ENCODE measurements at regions not wholly inside any gene's neighbourhood (a gene's known extent, or its start where the extent isn't known, plus 50 kb on each side); places are given as distances from the start of the nearest gene placed in this dataset.
"Not testable (repeated sequence)": the region's sequence is repeated elsewhere in the genome, so short reads cannot be mapped to it uniquely, and the experiment has no call there.

GRCh38 chr14:78048120-78048519 lies 122.1 kb upstream of the NRXN3 start:
- no peak overlapping the region for H3K23ac ChIP-seq (ENCODE audit: low read length)
- H2BK15ac ChIP-seq (replicated peaks; ENCODE audit: low read depth) = no peak overlapping the region
- H3K4me1 ChIP-seq (ENCODE audit: control insufficient read depth, low read depth, low read length) = no peaks in the 10 kb centered on the region
- H3K79me1 ChIP-seq (ENCODE audit: low read length) = no peaks in the 10 kb centered on the region
- H3K4ac ChIP-seq (ENCODE audit: low read depth, low read length) = no peak overlapping the region
- no peaks in the 10 kb centered on the region for H3K36me3 ChIP-seq (ENCODE audit: control insufficient read depth, insufficient read depth, low read length)
- H4K8ac ChIP-seq (ENCODE audit: low read depth, low read length) = no peak overlapping the region
- no peak overlapping the region for H3K4me2 ChIP-seq (ENCODE audit: low read length)
- no peak overlapping the region for H4K5ac ChIP-seq (ENCODE audit: low read length)
- H3K79me2 ChIP-seq (ENCODE audit: control insufficient read depth, insufficient read depth, low read length) = no peaks in the 10 kb centered on the region
- no peak overlapping the region for H3K56ac ChIP-seq (ENCODE audit: low read length)
- no peak overlapping the region for H2AK5ac ChIP-seq (ENCODE audit: low read length)
- no peak overlapping the region for H3K9ac ChIP-seq (ENCODE audit: low read length)
- H2BK120ac ChIP-seq (ENCODE audit: low read depth, low read length) = no peak overlapping the region
- no peak overlapping the region for H3K4me3 ChIP-seq (ENCODE audit: low read length)
- H3K27me3 ChIP-seq (ENCODE audit: insufficient read depth, low read length, poor library complexity) = no peaks in the 10 kb centered on the region
- no peak overlapping the region for H3K18ac ChIP-seq (ENCODE audit: low read length)
- DNase-seq = no peak
- no CpG with 5 or more reads among the region's 1 CpG for WGBS (ENCODE audit: extremely low coverage, insufficient coverage, low lambda C conversion rate)
- H2BK5ac ChIP-seq (ENCODE audit: low read length) = no peak overlapping the region
- no peak overlapping the region for H3K27ac ChIP-seq (ENCODE audit: low read depth, low read length)

GRCh38 chr14:78056890-78057289 lies 113.3 kb upstream of the NRXN3 start:
- H3K27ac ChIP-seq (ENCODE audit: low read depth, low read length); H2BK5ac ChIP-seq (ENCODE audit: low read length); H3K4ac ChIP-seq (ENCODE audit: low read depth, low read length); H3K79me2 ChIP-seq (ENCODE audit: control insufficient read depth, insufficient read depth, low read length); H2BK15ac ChIP-seq (replicated peaks; ENCODE audit: low read depth); H3K23ac ChIP-seq (ENCODE audit: low read length); H3K27me3 ChIP-seq (ENCODE audit: insufficient read depth, low read length, poor library complexity); H3K56ac ChIP-seq (ENCODE audit: low read length); H4K8ac ChIP-seq (ENCODE audit: low read depth, low read length); H2BK120ac ChIP-seq (ENCODE audit: low read depth, low read length); H2AK5ac ChIP-seq (ENCODE audit: low read length); H4K5ac ChIP-seq (ENCODE audit: low read length); H3K4me1 ChIP-seq (ENCODE audit: control insufficient read depth, low read depth, low read length); H3K18ac ChIP-seq (ENCODE audit: low read length); H3K4me3 ChIP-seq (ENCODE audit: low read length); H3K4me2 ChIP-seq (ENCODE audit: low read length); H3K79me1 ChIP-seq (ENCODE audit: low read length); H3K9ac ChIP-seq (ENCODE audit: low read length); H3K36me3 ChIP-seq (ENCODE audit: control insufficient read depth, insufficient read depth, low read length); DNase-seq: not testable (repeated sequence)
- WGBS (ENCODE audit: extremely low coverage, insufficient coverage, low lambda C conversion rate) = no CpG with 5 or more reads among the region's 2 CpGs

GRCh38 chr14:78070344-78070743 lies 99.8 kb upstream of the NRXN3 start:
- no peak overlapping the region for H3K4me3 ChIP-seq (ENCODE audit: low read length)
- H3K27ac ChIP-seq (ENCODE audit: low read depth, low read length) = no peak overlapping the region
- no peaks in the 10 kb centered on the region for H3K27me3 ChIP-seq (ENCODE audit: insufficient read depth, low read length, poor library complexity)
- no peak overlapping the region for H4K8ac ChIP-seq (ENCODE audit: low read depth, low read length)
- no CpG with 5 or more reads among the region's 1 CpG for WGBS (ENCODE audit: extremely low coverage, insufficient coverage, low lambda C conversion rate)
- no peak overlapping the region for H3K23ac ChIP-seq (ENCODE audit: low read length)
- no peak for DNase-seq
- no peak overlapping the region for H4K5ac ChIP-seq (ENCODE audit: low read length)
- H3K4ac ChIP-seq (ENCODE audit: low read depth, low read length) = no peak overlapping the region
- no peak overlapping the region for H3K4me2 ChIP-seq (ENCODE audit: low read length)
- no peaks in the 10 kb centered on the region for H3K36me3 ChIP-seq (ENCODE audit: control insufficient read depth, insufficient read depth, low read length)
- no peak overlapping the region for H2BK120ac ChIP-seq (ENCODE audit: low read depth, low read length)
- no peak overlapping the region for H3K56ac ChIP-seq (ENCODE audit: low read length)
- H2BK5ac ChIP-seq (ENCODE audit: low read length) = no peak overlapping the region
- no peak overlapping the region for H2AK5ac ChIP-seq (ENCODE audit: low read length)
- H3K9ac ChIP-seq (ENCODE audit: low read length) = no peak overlapping the region
- H3K4me1 ChIP-seq (ENCODE audit: control insufficient read depth, low read depth, low read length) = no peaks in the 10 kb centered on the region
- no peak overlapping the region for H3K18ac ChIP-seq (ENCODE audit: low read length)
- no peaks in the 10 kb centered on the region for H3K79me2 ChIP-seq (ENCODE audit: control insufficient read depth, insufficient read depth, low read length)
- no peaks in the 10 kb centered on the region for H3K79me1 ChIP-seq (ENCODE audit: low read length)
- no peak overlapping the region for H2BK15ac ChIP-seq (replicated peaks; ENCODE audit: low read depth)

GRCh38 chr14:78071016-78071549 lies 99.1 kb upstream of the NRXN3 start:
- Histone ChIP-seq H3K56ac (ENCODE audit: low read length) (no peak overlapping the region), H2BK5ac (ENCODE audit: low read length) (no peak overlapping the region), H3K79me1 (ENCODE audit: low read length) (no peaks in the 10 kb centered on the region), H3K4ac (ENCODE audit: low read depth, low read length) (no peak overlapping the region), H2BK15ac (replicated peaks; ENCODE audit: low read depth) (no peak overlapping the region), H2BK120ac (ENCODE audit: low read depth, low read length) (no peak overlapping the region), H3K36me3 (ENCODE audit: control insufficient read depth, insufficient read depth, low read length) (no peaks in the 10 kb centered on the region), H2AK5ac (ENCODE audit: low read length) (no peak overlapping the region), H3K27ac (ENCODE audit: low read depth, low read length) (no peak overlapping the region), H3K79me2 (ENCODE audit: control insufficient read depth, insufficient read depth, low read length) (no peaks in the 10 kb centered on the region), H3K27me3 (ENCODE audit: insufficient read depth, low read length, poor library complexity) (no peaks in the 10 kb centered on the region), H4K5ac (ENCODE audit: low read length) (no peak overlapping the region), H3K23ac (ENCODE audit: low read length) (no peak overlapping the region), H3K4me1 (ENCODE audit: control insufficient read depth, low read depth, low read length) (no peaks in the 10 kb centered on the region), H3K4me2 (ENCODE audit: low read length) (no peak overlapping the region), H4K8ac (ENCODE audit: low read depth, low read length) (no peak overlapping the region), H3K18ac (ENCODE audit: low read length) (no peak overlapping the region), H3K9ac (ENCODE audit: low read length) (no peak overlapping the region), H3K4me3 (ENCODE audit: low read length) (no peak overlapping the region)
- no CpG with 5 or more reads among the region's 3 CpGs for WGBS (ENCODE audit: extremely low coverage, insufficient coverage, low lambda C conversion rate)
- DNase-seq = no peak

GRCh38 chr14:78073028-78073427 lies 97.1 kb upstream of the NRXN3 start:
- H2BK15ac ChIP-seq (replicated peaks; ENCODE audit: low read depth) = no peak overlapping the region
- no peak overlapping the region for H2BK120ac ChIP-seq (ENCODE audit: low read depth, low read length)
- H3K4me2 ChIP-seq (ENCODE audit: low read length) = no peak overlapping the region
- H3K9ac ChIP-seq (ENCODE audit: low read length) = no peak overlapping the region
- no peaks in the 10 kb centered on the region for H3K79me2 ChIP-seq (ENCODE audit: control insufficient read depth, insufficient read depth, low read length)
- H3K56ac ChIP-seq (ENCODE audit: low read length) = no peak overlapping the region
- no peak for DNase-seq
- no peak overlapping the region for H3K4ac ChIP-seq (ENCODE audit: low read depth, low read length)
- WGBS (ENCODE audit: extremely low coverage, insufficient coverage, low lambda C conversion rate) = no CpG with 5 or more reads among the region's 5 CpGs
- H2BK5ac ChIP-seq (ENCODE audit: low read length) = no peak overlapping the region
- no peaks in the 10 kb centered on the region for H3K36me3 ChIP-seq (ENCODE audit: control insufficient read depth, insufficient read depth, low read length)
- no peak overlapping the region for H4K8ac ChIP-seq (ENCODE audit: low read depth, low read length)
- no peak overlapping the region for H3K4me3 ChIP-seq (ENCODE audit: low read length)
- H3K4me1 ChIP-seq (ENCODE audit: control insufficient read depth, low read depth, low read length) = no peaks in the 10 kb centered on the region
- no peak overlapping the region for H3K18ac ChIP-seq (ENCODE audit: low read length)
- H3K23ac ChIP-seq (ENCODE audit: low read length) = no peak overlapping the region
- H4K5ac ChIP-seq (ENCODE audit: low read length) = no peak overlapping the region
- no peak overlapping the region for H3K27ac ChIP-seq (ENCODE audit: low read depth, low read length)
- no peaks in the 10 kb centered on the region for H3K27me3 ChIP-seq (ENCODE audit: insufficient read depth, low read length, poor library complexity)
- H3K79me1 ChIP-seq (ENCODE audit: low read length) = no peaks in the 10 kb centered on the region
- no peak overlapping the region for H2AK5ac ChIP-seq (ENCODE audit: low read length)

- no peak for DNase-seq
- Histone ChIP-seq H3K79me2 (ENCODE audit: control insufficient read depth, insufficient read depth, low read length) (no peaks in the 10 kb centered on the region), H4K5ac (ENCODE audit: low read length) (no peak overlapping the region), H3K18ac (ENCODE audit: low read length) (no peak overlapping the region), H3K4me2 (ENCODE audit: low read length) (no peak overlapping the region), H3K79me1 (ENCODE audit: low read length) (no peaks in the 10 kb centered on the region), H3K27ac (ENCODE audit: low read depth, low read length) (no peak overlapping the region), H3K9ac (ENCODE audit: low read length) (no peak overlapping the region), H3K4me3 (ENCODE audit: low read length) (no peak overlapping the region), H3K23ac (ENCODE audit: low read length) (no peak overlapping the region), H3K4ac (ENCODE audit: low read depth, low read length) (no peak overlapping the region), H2BK15ac (replicated peaks; ENCODE audit: low read depth) (no peak overlapping the region), H3K4me1 (ENCODE audit: control insufficient read depth, low read depth, low read length) (no peaks in the 10 kb centered on the region), H4K8ac (ENCODE audit: low read depth, low read length) (no peak overlapping the region), H2AK5ac (ENCODE audit: low read length) (no peak overlapping the region), H3K36me3 (ENCODE audit: control insufficient read depth, insufficient read depth, low read length) (no peaks in the 10 kb centered on the region), H3K56ac (ENCODE audit: low read length) (no peak overlapping the region), H2BK120ac (ENCODE audit: low read depth, low read length) (no peak overlapping the region), H2BK5ac (ENCODE audit: low read length) (no peak overlapping the region), H3K27me3 (ENCODE audit: insufficient read depth, low read length, poor library complexity) (no peaks in the 10 kb centered on the region)
- WGBS (ENCODE audit: extremely low coverage, insufficient coverage, low lambda C conversion rate) = no CpG with 5 or more reads among the region's 5 CpGs
Observed at GRCh38 chr14:78074561-78074960, 95.6 kb upstream of the NRXN3 start.

All from mesendoderm (in vitro differentiated cells).